Stimulated activated memory B cell treated with anti-CD40 and anti-IgM and Interleukin-4, amounts not matched to agents 10 μg/mL and 1 μg/mL and 100 μg/mL, for 72 hours (primary cell): ENCODE measurements at regions not wholly inside any gene's neighbourhood (a gene's known extent, or its start where the extent isn't known, plus 50 kb on each side); places are given as distances from the start of the nearest gene placed in this dataset.

Source experiments
- ATAC-seq: fragments of 150-1000 bp; cut with Tn5 transposase; 2 replicates; pipeline ENCODE4 v1.10.0; 2021
- H3K27ac Mint-ChIP-seq: one replicate; pipeline ENCODE4 v1.8.0; 2022; ENCODE audit warnings: mild to moderate bottlenecking, mixed read lengths
- H3K27me3 Mint-ChIP-seq: one replicate; pipeline ENCODE4 v1.8.0; 2022; ENCODE audit warnings: mixed read lengths
- H3K36me3 Mint-ChIP-seq: one replicate; pipeline ENCODE4 v1.8.0; 2022; ENCODE audit warnings: mixed read lengths
- H3K4me1 Mint-ChIP-seq: one replicate; pipeline ENCODE4 v1.8.0; 2022; ENCODE audit warnings: mixed read lengths
- H3K4me3 Mint-ChIP-seq: one replicate; pipeline ENCODE4 v1.8.0; 2022; ENCODE audit warnings: mild to moderate bottlenecking, moderate library complexity, mixed read lengths
- H3K9me3 Mint-ChIP-seq: one replicate; pipeline ENCODE4 v1.8.0; 2022; ENCODE audit warnings: mixed read lengths

GRCh38 chr2:239814861-239815601 lies 210.1 kb downstream of the NDUFA10 start:
- Mint-ChIP-seq H3K27ac (no peak overlapping the region), H3K27me3 (peaks cover 63% of the 10 kb centered on the region), H3K9me3 (peaks cover 3% of the 10 kb centered on the region), H3K4me1 (peaks cover 8% of the 10 kb centered on the region), H3K36me3 (no peaks in the 10 kb centered on the region), H3K4me3 (no peak overlapping the region)
- no peak for ATAC-seq

DNA sequence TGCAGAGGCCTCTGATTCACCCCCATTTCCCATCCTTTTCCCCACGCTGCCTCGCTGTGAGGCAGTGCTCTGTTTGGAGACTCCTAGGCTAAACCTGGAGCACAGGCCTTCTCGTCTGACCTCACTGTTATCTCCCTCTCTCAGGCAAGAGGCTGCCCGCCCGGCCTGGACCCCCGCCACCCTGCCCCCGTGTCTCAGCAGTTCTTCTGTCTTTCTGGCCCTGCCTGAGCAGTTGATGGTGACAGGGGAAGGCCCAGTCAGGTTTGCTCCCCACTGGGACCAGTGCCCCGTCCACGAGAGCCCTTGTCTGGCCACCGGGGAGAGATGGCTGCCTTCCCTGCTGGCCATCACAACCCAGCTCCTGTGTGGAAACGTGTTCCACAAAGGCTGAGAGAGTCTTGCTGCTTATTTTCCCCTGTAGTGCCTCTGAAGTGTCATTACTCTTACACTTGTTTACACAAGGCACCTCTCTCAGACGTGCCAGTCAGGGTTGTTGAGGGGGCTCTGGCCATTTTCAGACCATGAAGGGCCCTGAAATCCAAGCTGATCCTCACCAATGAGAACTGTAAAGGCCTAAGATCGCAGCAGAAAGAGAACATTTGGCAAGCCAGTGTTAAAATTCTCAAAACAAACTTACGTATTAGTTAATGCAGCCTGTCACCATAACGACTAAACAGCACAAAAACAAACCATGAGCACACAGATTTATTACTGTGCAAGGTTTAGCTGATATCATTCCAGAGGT lies 210.9 kb downstream of the NDUFA10 start:
- Mint-ChIP-seq H3K27me3 (peaks cover 55% of the 10 kb centered on the region), H3K36me3 (no peaks in the 10 kb centered on the region), H3K27ac (no peak overlapping the region), H3K4me3 (no peak overlapping the region), H3K9me3 (peaks cover 3% of the 10 kb centered on the region), H3K4me1 (peaks cover 8% of the 10 kb centered on the region)
- ATAC-seq: no peak

DNA sequence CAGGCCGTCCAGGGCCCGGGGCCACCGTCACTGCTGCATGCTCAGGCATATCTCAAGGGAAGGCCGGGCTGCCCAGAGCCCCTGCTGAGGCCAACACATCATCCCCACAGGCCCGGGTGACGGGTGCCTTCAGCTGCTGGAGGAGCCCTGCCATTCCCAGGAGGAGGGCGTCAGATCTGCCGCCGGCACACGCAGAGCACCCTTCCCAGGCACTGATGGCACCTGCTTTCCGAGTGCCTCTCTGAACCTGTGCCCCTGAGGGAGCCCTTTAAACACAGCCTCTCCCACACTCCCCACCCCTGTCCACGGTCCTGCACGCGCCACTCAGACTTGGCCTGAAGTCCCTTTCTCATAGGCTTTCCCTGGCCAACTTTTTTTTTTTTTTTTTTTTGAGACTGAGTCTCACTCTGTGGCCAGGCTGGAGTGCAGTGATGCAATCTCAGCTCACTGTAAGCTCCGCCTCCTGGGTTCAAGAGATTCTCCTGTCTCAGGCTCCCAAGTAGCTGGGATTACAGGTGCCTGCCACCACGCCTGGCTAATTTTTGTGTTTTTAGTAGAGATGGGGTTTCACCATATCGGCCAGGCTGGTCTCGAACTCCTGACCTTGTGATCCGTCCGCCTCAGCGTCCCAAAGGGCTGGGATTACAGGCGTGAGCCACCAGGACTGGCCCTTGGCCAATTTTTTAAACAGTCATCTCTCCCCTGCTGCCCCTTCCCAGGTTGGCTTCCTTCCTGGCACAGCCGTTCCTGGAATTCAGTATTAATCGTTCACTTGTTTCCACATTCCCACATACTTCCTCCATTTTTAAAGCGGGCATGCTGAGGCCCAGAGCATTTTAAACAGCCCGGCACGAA lies 211.7 kb downstream of the NDUFA10 start:
- Mint-ChIP-seq H3K27me3 (peaks cover 47% of the 10 kb centered on the region), H3K4me3 (no peak overlapping the region), H3K9me3 (peaks cover 3% of the 10 kb centered on the region), H3K4me1 (peaks cover 8% of the 10 kb centered on the region), H3K27ac (no peak overlapping the region), H3K36me3 (no peaks in the 10 kb centered on the region)
- ATAC-seq: no peak

DNA sequence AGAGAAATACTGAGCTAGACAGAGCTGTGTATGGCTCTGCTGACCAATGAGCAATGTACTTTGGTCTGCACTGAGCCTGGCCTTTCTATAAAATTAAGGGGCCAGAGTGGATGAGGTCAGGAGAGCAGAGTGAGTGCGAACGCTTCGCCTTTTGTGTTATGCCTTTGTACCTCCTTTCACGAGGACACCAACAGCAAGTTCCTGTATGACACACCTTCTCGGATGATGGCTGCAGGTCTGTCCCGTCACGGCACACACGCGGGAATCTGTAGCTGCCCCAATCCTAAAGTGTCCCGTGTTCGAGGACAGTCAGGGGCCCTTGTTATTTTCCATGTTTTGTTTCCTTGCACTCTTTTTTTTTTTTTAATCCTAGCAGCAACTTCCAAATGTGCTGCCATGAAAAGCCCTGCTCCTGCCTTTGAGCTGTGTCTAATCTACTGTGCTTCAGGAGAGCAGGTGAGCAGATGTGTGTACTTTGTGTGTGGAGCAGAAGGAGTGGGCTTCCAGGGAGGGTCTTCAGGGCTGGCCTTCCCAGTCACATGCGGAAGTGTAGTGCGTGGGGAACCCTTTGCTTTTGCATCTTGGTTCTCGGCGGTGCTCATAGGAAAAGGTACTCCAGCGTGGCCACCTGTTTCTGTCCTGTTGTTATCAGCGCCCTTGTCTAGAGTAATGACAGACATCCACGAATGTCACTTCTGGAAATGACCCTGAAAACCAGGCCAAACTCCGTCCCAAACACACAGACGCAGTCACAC lies 213.2 kb downstream of the NDUFA10 start:
- Mint-ChIP-seq H3K4me3 (no peak overlapping the region), H3K36me3 (no peaks in the 10 kb centered on the region), H3K27ac (no peak overlapping the region), H3K27me3 (peaks cover 40% of the 10 kb centered on the region), H3K9me3 (peaks cover 3% of the 10 kb centered on the region), H3K4me1 (peaks cover 8% of the 10 kb centered on the region)
- no peak for ATAC-seq

DNA sequence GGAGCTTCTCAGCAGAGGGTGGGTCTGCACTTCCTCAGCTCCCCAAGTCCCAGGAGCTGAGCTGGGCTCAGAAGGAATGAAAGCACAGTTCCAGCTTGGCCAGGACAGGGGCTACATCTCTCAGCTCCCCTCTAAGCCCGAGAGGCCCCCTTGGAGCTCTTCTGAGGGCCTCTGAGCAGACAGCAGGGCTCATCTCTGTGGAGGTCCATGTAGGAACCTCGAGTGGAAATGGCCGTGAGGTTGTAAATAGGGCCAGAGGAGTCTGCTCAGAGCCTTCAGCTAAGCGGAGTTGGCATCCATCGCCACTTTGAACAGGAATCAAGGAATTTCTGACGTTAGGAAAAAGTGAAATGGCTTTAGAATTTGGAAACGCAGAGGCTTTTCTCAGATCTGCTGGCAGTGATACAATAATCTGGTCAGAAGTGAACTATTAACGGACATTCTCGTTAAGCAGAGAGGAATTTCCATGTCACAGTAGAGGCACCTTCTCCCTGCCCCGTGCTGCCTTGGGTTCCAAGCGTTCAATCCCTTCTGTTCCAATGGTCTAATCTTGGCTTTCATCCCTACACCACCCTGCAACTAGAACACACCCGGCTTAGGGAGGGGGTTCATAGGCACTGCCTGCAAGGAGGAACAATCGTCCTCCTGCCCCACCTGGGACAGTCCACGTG lies 213.9 kb downstream of the NDUFA10 start:
- Mint-ChIP-seq H3K4me3 (no peak overlapping the region), H3K4me1 (peaks cover 8% of the 10 kb centered on the region), H3K9me3 (peaks cover 3% of the 10 kb centered on the region), H3K27ac (no peak overlapping the region), H3K36me3 (no peaks in the 10 kb centered on the region), H3K27me3 (peaks cover 40% of the 10 kb centered on the region)
- no peak for ATAC-seq

DNA sequence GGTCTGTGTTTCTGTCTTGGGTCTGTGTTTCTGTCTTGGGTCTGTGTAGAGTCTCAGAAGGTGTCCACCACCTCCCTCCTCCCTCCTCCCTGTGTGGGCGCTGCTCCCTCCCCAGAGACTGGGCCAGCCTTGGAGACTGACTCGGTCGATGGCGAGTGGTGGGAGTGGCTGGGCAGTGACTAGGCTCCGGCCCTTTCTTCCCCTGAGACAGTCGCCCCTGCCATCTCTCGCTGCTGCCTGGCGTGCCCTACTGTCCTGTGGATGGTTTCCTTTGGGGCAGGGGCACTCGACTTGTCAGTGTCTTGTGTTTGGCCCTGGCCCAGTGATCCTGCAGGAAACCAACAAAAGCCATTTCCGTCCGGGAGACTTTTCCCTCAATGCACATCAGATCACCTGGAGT lies 215.8 kb downstream of the NDUFA10 start:
- no peaks in the 10 kb centered on the region for H3K9me3 Mint-ChIP-seq
- H3K4me1 Mint-ChIP-seq: no peaks in the 10 kb centered on the region
- H3K27me3 Mint-ChIP-seq: peaks cover 37% of the 10 kb centered on the region
- no peaks in the 10 kb centered on the region for H3K36me3 Mint-ChIP-seq
- no peak for ATAC-seq
- H3K4me3 Mint-ChIP-seq: no peak overlapping the region
- no peak overlapping the region for H3K27ac Mint-ChIP-seq

DNA sequence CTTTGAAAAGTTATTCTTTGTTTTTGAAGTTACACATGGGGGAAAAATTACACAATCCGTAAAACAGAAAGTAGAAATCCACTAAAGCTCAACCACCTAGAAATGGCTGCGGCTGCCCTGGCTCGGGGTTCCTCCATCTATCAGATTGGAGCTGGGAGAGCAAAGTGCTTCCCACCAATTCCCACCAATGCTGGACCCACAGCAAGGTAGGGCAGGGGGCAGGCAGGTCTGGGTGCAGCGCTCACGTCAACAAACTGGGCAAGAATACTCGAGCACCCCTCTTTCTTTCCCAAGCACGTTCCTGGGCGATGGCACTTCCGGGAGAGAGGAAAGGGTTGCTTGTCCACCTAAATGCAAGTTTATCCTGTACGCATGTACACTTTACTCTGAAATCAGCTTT lies 217.6 kb downstream of the NDUFA10 start:
- no peak overlapping the region for H3K4me3 Mint-ChIP-seq
- H3K36me3 Mint-ChIP-seq: no peaks in the 10 kb centered on the region
- H3K27me3 Mint-ChIP-seq: peaks cover 29% of the 10 kb centered on the region
- no peak overlapping the region for H3K27ac Mint-ChIP-seq
- no peaks in the 10 kb centered on the region for H3K9me3 Mint-ChIP-seq
- no peak for ATAC-seq
- H3K4me1 Mint-ChIP-seq: no peaks in the 10 kb centered on the region

GRCh38 chr2:239806758-239807434 lies 218.2 kb downstream of the NDUFA10 start:
- Mint-ChIP-seq H3K4me1 (no peaks in the 10 kb centered on the region), H3K36me3 (no peaks in the 10 kb centered on the region), H3K27ac (no peak overlapping the region), H3K4me3 (no peak overlapping the region), H3K9me3 (no peaks in the 10 kb centered on the region), H3K27me3 (peaks cover 27% of the 10 kb centered on the region)
- no peak for ATAC-seq

GRCh38 chr2:239806276-239806675 lies 218.9 kb downstream of the NDUFA10 start:
- no peak for ATAC-seq
- Mint-ChIP-seq H3K4me1 (no peaks in the 10 kb centered on the region), H3K27ac (no peak overlapping the region), H3K27me3 (peaks cover 30% of the 10 kb centered on the region), H3K4me3 (no peak overlapping the region), H3K9me3 (no peaks in the 10 kb centered on the region), H3K36me3 (no peaks in the 10 kb centered on the region)

- H3K27me3 Mint-ChIP-seq: peaks cover 32% of the 10 kb centered on the region
- no peak overlapping the region for H3K4me3 Mint-ChIP-seq
- no peak overlapping the region for H3K27ac Mint-ChIP-seq
- peaks cover 2% of the 10 kb centered on the region for H3K9me3 Mint-ChIP-seq
- H3K36me3 Mint-ChIP-seq: no peaks in the 10 kb centered on the region
- no peak for ATAC-seq
- H3K4me1 Mint-ChIP-seq: no peaks in the 10 kb centered on the region
Observed at GRCh38 chr2:239805414-239805813, 219.7 kb downstream of the NDUFA10 start.

- Mint-ChIP-seq H3K27me3 (peaks cover 33% of the 10 kb centered on the region), H3K36me3 (no peaks in the 10 kb centered on the region)
Observed at GRCh38 chr2:239805043-239805329, 220.2 kb downstream of the NDUFA10 start.

DNA sequence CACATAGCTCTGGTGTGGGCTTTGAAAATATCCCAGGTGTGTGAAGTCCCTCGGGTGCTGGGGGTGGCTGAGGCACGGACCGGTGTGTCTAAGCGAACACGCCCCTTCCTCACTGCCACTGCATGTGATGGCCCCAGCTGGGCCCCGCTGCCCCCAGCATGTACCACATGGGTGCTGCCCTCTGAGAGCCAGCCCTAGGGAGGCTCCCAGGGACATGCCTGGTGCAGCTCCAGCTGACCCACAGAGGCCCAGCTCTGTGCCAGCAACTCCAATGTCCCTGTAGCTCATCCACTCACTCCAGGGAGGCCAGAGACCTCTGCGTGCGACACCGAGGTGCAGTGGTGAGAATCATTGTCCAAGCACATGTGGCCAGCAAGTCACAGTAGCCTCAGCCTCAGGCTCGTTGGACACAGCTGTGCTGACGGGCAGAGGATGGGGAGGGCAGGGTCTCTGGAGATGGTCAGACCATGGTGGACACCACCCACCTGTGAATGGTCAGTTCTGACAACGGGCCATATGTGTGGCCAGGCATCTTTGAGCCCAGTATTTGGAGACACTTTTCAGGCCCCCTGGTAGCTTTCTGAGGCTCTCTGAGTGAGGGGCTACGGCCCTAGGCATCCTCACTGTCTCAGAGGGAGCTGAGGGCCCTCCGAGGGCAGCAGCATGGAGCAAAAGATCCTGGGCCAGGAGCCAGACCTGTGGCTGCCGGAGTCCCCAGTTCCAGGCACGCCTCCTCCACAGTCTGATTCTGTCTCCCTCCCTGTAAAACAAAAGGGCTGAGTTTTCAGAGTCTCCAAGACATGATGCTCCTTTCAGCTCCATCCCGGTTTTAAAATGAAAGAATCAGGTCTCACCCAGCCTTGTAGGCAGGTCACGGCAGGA lies 220.7 kb downstream of the NDUFA10 start:
- Mint-ChIP-seq H3K4me1 (no peaks in the 10 kb centered on the region), H3K27me3 (peaks cover 39% of the 10 kb centered on the region), H3K36me3 (no peaks in the 10 kb centered on the region), H3K4me3 (no peak overlapping the region), H3K9me3 (peaks cover 3% of the 10 kb centered on the region), H3K27ac (no peak overlapping the region)
- no peak for ATAC-seq

More at GRCh38 chr2:239805043-239805329, 220.2 kb downstream of the NDUFA10 start:
- no peak for ATAC-seq
- Mint-ChIP-seq H3K4me3 (no peak overlapping the region), H3K9me3 (peaks cover 3% of the 10 kb centered on the region), H3K27ac (no peak overlapping the region), H3K4me1 (no peaks in the 10 kb centered on the region)

GRCh38 chr2:239803766-239804115 lies 221.4 kb downstream of the NDUFA10 start:
- H3K27me3 Mint-ChIP-seq: peaks cover 39% of the 10 kb centered on the region
- peaks cover 3% of the 10 kb centered on the region for H3K9me3 Mint-ChIP-seq
- ATAC-seq: no peak
- H3K4me3 Mint-ChIP-seq: no peak overlapping the region
- no peak overlapping the region for H3K27ac Mint-ChIP-seq
- no peaks in the 10 kb centered on the region for H3K36me3 Mint-ChIP-seq
- no peaks in the 10 kb centered on the region for H3K4me1 Mint-ChIP-seq
